Astrocyte of the spinal cord (primary cell): ENCODE measurements at regions not wholly inside any gene's neighbourhood (a gene's known extent, or its start where the extent isn't known, plus 50 kb on each side); places are given as distances from the start of the nearest gene placed in this dataset.

Experiments
- DNase-seq: peaks from one replicate; pipeline ENCODE4 v3.0.0; 2011; ENCODE audit warnings: low read depth, low spot score
- H3K4me3 ChIP-seq: 2 replicates; pipeline ENCODE4 v1.5.1; 2011; ENCODE audit warnings: low read depth, mild to moderate bottlenecking, low read length, moderate library complexity
- in situ Hi-C: cut with HindIII; loops from 2 replicates; pipeline ENCODE4 v1.10.0; 2017; ENCODE audit warnings: low sequenced_read_pairs
- TF ChIP-seq, protein P1 (sequence below): IDR thresholded peaks from 2 replicates; pipeline ENCODE4 v1.5.1; 2012; ENCODE audit warnings: low read depth, mild to moderate bottlenecking, low read length, inconsistent platforms

DNA sequence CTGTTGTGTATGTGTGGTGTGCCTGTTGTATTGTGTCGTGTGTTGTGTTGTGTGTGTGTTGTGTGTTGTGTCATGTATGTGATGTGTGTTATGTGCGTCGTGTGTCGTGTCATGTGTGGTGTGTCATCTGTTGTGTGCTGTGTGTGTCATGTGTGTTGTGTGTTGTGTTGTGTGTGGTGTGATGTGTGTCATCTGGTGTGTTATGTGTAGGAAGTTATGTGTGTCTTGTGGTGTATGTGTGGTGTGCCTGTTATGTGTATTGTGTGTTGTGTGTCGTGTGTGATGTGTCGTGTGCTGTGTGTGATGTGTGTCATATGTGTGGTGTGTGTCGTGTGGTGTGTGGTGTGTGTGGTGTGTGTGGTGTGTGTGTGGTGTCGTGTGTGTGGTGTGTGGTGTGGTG, 145.2 kb downstream of the DNAJB6 start:
- no peak overlapping the region for H3K4me3 ChIP-seq
- TF ChIP-seq, protein P1, sequence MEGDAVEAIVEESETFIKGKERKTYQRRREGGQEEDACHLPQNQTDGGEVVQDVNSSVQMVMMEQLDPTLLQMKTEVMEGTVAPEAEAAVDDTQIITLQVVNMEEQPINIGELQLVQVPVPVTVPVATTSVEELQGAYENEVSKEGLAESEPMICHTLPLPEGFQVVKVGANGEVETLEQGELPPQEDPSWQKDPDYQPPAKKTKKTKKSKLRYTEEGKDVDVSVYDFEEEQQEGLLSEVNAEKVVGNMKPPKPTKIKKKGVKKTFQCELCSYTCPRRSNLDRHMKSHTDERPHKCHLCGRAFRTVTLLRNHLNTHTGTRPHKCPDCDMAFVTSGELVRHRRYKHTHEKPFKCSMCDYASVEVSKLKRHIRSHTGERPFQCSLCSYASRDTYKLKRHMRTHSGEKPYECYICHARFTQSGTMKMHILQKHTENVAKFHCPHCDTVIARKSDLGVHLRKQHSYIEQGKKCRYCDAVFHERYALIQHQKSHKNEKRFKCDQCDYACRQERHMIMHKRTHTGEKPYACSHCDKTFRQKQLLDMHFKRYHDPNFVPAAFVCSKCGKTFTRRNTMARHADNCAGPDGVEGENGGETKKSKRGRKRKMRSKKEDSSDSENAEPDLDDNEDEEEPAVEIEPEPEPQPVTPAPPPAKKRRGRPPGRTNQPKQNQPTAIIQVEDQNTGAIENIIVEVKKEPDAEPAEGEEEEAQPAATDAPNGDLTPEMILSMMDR, result no peak
- in situ Hi-C loops, result no loop called here
- no peak for DNase-seq

DNA sequence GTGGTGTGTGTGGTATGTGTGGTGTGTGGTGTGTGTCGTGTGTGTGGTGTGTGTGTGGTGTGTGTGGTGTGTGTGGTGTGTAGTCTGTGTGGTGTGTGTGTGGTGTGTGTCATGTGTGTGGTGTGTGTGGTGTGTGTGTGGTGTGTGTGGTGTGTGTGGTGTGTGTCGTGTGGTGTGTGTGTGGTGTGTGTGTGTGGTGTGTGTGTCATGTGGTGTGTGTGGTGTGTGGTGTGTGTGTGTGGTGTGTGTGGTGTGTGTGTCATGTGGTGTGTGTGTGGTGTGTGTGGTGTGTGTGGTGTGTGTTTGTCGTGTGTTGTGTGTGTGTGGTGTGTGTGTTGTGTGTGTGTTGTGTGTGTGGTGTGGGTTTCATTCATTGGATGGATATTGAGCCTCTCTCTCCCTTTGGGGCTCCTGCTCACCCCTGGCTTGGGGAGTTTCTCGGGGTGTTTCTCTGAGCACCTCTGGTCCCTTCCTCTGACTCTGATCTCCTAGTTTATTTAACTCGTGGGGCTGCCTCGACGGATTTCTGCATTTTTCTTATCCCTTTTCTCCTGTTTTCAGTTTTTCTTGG, 145.8 kb downstream of the DNAJB6 start:
- DNase-seq, result no peak
- no peak overlapping the region for H3K4me3 ChIP-seq
- in situ Hi-C loops, result no loop called here
- TF ChIP-seq, protein P1, result no peak

DNA sequence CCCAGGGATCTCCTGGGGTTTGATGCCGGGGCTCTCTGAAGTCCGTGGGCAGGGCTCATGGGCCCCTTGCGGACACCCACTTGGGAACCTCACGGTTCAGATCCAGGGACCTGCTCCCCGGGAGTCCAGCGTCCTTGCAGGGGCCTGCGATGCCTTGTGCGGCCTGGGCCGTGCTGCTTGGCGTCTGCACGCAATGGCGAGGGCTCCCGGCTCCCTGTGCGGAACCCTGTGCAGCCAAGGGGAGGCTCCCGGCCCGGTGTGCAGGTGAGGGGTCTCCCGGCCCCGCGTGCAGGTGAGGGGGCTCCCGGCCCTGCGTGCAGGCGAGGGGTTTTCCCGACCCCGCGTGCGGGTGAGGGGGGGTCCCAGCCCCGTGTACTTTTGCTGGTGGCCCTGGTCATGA, 146.7 kb downstream of the DNAJB6 start:
- TF ChIP-seq, protein P1, result no peak
- in situ Hi-C loops, result no loop called here
- H3K4me3 ChIP-seq, result no peak overlapping the region
- DNase-seq, result no peak

DNA sequence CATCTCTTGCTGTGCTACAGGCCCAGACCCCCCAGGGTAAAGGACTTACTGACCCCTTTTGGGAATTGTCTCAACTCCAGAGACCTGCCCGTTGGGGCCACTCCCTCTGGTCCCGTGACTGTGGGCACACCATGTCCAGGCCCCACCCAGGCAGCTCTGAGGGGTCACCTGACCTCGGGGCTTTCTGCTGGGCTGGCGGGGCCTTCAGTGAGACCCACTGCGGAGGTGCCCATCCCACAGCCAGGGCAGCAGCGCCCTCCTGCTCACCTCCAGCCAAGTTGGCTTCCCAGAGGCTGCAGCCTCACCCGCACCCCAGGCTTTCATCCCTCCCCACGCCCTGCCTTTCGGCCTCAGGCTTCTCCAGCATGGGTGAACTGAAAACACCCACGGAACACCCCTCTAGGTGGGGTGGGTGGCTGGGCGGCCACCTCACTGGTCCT, 147.2 kb downstream of the DNAJB6 start:
- no peak for DNase-seq
- H3K4me3 ChIP-seq, result no peak overlapping the region
- TF ChIP-seq, protein P1, result no peak
- in situ Hi-C loops, result no loop called here

DNA sequence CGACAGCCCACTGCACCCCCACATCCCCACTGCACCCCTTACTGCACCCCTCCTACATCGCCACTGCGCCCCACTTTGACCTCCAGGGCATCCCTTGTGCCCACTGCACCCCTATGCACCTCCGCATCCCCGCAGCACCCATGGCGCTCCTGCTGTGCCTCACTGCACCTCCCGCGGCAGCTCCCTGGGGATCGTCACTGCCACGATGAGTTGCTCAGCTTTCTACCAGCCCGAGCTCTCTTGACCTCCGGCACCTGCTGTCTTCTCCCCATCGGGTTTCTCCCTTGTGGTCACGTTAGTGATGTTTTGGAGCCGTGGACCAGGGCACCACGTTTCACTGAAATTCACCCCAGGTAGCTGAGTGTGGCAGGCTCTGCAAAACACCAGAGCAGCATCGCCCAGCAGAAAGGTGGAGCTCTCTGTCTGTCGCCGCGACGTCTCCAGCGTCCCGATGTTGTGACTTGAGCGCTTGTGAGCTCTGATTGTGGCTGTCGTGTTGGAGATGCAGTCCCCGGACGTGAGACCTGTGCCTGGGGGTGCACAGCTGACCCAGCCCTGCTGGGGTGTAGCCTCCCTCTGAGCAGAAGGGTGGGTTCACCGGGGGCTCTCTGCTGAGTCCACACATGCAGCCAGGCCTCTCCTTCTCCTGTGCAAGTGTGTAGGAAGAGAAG, 147.7 kb downstream of the DNAJB6 start:
- TF ChIP-seq, protein P1, result no peak
- no peak overlapping the region for H3K4me3 ChIP-seq
- in situ Hi-C loops, result no loop called here
- DNase-seq, result no peak

DNA sequence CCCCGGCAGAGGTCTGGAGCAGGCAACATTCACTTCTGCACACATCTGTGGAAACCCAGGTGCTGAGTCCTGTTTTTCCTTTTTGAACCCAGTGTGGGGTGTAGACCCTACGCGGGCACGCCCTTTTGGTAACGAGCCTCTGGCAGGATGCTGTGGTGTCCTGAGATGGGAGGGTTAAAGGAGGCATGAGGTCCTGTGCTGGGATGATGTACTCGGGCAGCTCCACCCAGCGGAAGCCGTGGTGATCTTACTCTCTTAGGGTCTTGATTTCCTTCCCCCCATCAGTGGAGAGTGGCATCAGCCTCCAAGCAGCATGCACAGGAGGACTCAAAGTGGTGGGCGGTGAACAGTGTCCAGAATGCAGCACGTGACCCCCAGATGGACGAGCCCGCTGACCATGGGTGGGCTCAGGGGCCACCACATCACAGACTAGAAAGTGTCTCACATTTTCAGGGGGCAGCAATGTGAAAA, 148.6 kb downstream of the DNAJB6 start:
- TF ChIP-seq, protein P1, result no peak
- in situ Hi-C loops, result no loop called here
- no peak overlapping the region for H3K4me3 ChIP-seq
- no peak for DNase-seq
